ENCODE measurements at regions not wholly inside any gene's neighbourhood (a gene's known extent, or its start where the extent isn't known, plus 50 kb on each side); places are given as distances from the start of the nearest gene placed in this dataset.

DNA sequence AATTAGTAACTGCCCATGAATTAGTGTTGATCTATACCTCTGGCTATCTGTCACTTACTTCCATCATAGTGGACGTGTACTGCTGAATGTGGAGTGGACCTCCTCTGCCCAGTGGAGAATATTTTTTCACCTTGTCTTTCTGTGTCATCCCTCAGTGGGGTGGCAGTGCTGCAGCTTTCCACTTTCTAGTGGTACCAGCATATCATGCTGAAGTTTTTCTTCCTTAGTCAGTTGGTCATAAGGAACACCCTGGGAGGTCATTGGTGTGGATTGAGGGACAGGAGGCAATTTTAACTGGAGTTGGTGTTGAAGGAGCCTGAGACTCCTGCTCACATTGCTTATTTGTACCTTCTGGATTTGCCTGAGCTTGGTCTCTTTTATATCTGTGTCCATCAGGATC is 151.7 kb upstream of the ANKH start:
- DNase-seq = no peak
- in situ Hi-C loops (cut with HindIII; ENCODE audit: low pct_ligation_motif_present, low pct_unique_long_range_greater_than_20kb, low sequenced_read_pairs) = no loop called here

DNA sequence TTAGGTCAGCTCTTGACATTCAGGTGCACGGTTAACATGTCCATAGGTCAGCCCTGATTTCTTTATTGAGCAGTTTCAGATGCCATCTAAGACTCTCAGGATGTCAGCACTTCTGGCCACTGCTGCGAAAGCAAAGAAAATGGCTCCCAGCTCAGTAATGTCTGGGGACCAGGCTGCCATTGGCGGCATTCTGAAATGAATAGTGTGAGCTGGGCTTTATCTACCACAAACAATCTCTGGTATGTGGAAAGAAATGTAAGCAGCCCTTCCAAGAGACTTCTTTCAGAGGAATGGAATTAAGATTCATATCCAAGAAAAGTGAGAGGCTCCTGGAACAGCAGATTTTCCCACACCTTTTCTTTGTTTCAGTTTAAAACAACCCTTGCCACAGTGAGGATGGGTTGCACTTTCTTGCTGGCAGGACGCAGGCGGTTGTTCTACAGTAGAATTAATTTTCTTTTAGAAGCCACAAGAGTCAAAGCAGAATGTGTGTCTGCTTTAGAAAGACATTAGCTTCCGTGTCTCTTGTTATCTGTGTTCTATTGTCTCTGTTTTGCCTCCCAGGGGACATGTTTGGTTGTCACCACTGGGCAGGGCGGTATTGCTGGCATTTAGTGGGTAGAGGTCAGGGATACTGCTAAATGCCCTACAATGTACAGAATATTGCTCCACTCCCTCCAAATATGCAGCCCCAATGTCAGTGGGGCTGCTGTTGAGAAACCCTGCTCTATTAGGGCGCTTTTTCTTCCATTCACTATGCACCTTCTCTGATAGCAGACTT is 149.9 kb upstream of the ANKH start:
- in situ Hi-C loops (cut with HindIII; ENCODE audit: low pct_ligation_motif_present, low pct_unique_long_range_greater_than_20kb, low sequenced_read_pairs) = no loop called here
- DNase-seq = no peak

DNA sequence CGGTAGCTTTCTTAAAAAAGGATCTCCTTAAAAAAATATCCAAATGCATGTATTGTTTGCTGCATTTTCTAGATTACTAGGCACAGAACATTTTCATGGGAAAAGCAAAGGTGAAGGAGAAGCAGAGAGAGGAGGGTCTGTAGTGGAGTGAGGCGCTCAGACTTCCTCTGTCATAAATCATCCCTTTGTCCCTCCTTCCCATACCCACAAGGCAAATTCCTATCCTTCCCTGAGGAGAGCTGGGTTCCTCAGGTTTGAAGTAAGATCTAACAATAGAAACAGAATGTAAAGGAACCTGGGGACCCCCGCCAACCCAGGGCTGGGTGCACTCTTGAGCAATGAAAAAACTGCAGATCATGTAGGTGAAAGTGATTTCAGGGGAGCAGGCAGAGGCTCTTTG is 149.2 kb upstream of the ANKH start:
- in situ Hi-C loops (cut with HindIII; ENCODE audit: low pct_ligation_motif_present, low pct_unique_long_range_greater_than_20kb, low sequenced_read_pairs) = no loop called here
- DNase-seq = no peak

- in situ Hi-C loops (cut with HindIII; ENCODE audit: low pct_ligation_motif_present, low pct_unique_long_range_greater_than_20kb, low sequenced_read_pairs) = no loop called here
- peak; percentile 50 for DNase-seq
These were observed 143.2 kb upstream of the ANKH start for GRCh38 chr5:15014809-15015208.

DNA sequence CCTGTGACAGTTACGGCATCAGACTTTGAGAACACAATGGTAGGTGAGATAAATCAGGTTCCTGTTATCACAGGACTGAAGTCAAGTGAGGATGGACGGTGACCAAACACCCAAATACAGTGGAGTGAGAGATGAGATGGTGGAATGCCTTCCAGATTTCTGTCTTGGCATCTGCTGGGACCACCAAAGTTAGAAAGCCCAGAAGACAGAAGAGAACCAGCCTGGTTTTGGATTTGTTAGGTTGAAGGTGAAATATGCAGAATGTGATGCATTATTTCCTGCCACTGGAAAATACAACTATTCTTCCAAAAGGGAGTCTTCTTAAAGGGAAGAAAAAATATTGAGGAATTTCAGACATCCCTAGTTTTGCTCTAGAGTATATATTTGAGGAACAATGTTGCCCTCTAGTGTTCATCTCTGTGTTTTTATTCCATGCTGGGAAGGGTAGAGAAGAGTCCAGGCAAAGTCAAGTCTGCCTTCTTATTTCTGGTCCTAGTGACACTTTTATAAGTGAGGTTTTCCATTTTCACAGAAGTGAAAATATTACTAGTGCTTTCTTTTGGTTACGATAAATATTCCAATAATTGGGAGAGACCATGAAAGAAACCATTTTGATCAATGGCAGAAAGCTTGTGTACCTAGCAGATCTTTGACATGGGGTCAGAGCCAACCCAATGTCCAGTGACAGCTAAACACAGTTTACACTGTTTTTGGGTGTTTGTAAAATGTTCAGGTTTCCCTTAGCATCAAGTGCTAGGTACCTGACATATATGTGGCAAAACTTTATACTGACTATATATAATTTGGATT is 142.3 kb upstream of the ANKH start:
- peak; percentile 76 for DNase-seq
- in situ Hi-C loops (cut with HindIII; ENCODE audit: low pct_ligation_motif_present, low pct_unique_long_range_greater_than_20kb, low sequenced_read_pairs) = no loop called here

DNA sequence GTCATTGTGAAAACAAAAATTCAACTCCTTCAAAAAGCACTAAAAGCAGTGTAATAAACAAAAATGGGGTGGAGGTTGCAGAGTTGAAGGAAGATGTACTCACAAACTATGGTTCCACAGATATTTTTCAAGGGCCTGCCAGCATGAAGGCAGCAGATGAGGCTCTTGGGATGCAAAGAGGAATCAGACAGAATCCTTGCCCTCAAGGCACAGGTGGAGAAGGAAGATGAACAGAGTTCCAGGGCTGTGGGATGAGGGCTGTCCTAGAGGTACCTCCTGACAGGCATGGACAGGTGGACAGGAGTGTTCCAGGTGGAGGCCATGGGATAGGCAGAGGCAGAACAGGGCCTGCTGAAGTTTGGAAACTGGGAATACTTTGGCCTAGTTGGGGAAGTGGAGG is 140.5 kb upstream of the ANKH start:
- in situ Hi-C loops (cut with HindIII; ENCODE audit: low pct_ligation_motif_present, low pct_unique_long_range_greater_than_20kb, low sequenced_read_pairs) = no loop called here
- no peak for DNase-seq

- no peak for DNase-seq
- in situ Hi-C loops (cut with HindIII; ENCODE audit: low pct_ligation_motif_present, low pct_unique_long_range_greater_than_20kb, low sequenced_read_pairs) = no loop called here
These were observed 139.4 kb upstream of the ANKH start for GRCh38 chr5:15010936-15011335.

DNA sequence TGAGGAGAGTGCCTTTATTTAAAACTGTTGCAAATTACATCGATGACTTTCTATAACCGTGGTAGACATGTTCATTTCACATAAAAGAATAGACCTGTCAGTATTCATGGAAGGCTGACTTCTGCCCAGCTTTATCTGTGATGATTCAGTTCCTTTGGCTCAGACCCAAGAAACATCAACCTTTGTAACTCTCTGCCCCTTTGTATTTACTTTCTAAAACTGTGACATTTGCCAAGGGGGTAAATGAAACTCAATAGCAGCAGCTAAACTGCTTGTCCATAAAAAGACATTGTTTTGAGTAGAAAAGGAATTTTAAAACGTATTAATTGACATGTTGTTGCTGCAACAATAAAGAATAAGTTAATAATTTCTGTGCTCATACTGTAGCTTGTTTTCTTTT is 137.8 kb upstream of the ANKH start:
- in situ Hi-C loops (cut with HindIII; ENCODE audit: low pct_ligation_motif_present, low pct_unique_long_range_greater_than_20kb, low sequenced_read_pairs) = loop anchor here (10.0 kb wide), 1 partner anchor 285 kb away; no protein-coding TSS in a partner anchor
- DNase-seq = peak; percentile 80

DNA sequence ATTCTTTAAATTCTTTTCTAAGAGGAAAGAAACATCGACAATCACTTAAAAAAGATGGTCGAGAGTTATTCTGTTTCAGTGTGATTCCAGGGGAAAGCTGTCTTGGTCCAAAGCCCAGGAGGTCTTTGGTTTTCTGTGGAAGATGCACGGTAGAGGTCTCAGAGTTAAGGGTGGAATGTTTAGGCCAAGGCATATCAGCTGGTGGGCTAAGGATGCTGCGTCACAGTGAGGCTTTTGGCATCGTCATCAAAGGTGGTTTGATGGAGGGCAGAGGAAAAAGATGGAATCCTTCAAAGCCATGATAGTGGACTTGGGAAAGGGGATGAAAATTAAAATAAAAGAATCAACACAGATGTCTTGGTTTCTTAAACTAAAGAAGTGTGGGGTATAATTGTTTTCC is 137.3 kb upstream of the ANKH start:
- no peak for DNase-seq
- in situ Hi-C loops (cut with HindIII; ENCODE audit: low pct_ligation_motif_present, low pct_unique_long_range_greater_than_20kb, low sequenced_read_pairs) = loop anchor here (10.0 kb wide), 1 partner anchor 284 kb away; no protein-coding TSS in a partner anchor

DNA sequence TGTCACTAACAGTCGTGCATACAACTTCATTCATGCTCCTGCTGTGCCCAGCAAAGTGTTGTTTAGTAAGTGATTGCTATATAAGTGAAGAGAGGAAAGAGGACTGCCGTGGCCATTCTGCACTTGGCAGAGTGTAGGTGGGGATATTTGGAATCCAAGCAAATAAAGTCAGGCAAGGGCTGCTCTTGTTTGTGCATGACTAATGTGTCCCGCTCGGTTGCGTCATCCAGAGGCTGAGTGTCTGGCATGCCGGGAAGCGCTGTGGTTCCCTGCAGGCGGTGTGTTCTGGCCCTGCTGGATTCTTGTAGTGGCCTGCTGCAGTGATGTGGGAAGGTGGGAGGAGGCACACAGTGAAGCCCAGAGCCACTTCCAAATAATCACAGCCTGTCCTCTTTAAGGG is 136.9 kb upstream of the ANKH start:
- in situ Hi-C loops (cut with HindIII; ENCODE audit: low pct_ligation_motif_present, low pct_unique_long_range_greater_than_20kb, low sequenced_read_pairs) = loop anchor here (10.0 kb wide), 1 partner anchor 284 kb away; no protein-coding TSS in a partner anchor
- DNase-seq = peak; percentile 89

GRCh38 chr5:15007646-15008045 is 136.1 kb upstream of the ANKH start:
- in situ Hi-C loops (cut with HindIII; ENCODE audit: low pct_ligation_motif_present, low pct_unique_long_range_greater_than_20kb, low sequenced_read_pairs) = loop anchor here (10.0 kb wide), 1 partner anchor 283 kb away; no protein-coding TSS in a partner anchor

GRCh38 chr5:15004506-15004905 is 132.9 kb upstream of the ANKH start:
- in situ Hi-C loops (cut with HindIII; ENCODE audit: low pct_ligation_motif_present, low pct_unique_long_range_greater_than_20kb, low sequenced_read_pairs) = loop anchor here (10.0 kb wide), 1 partner anchor 280 kb away; no protein-coding TSS in a partner anchor
- no peak for DNase-seq

More at GRCh38 chr5:15007646-15008045, 136.1 kb upstream of the ANKH start:
- DNase-seq = no peak

- in situ Hi-C loops (cut with HindIII; ENCODE audit: low pct_ligation_motif_present, low pct_unique_long_range_greater_than_20kb, low sequenced_read_pairs) = loop anchor here (10.0 kb wide), 1 partner anchor 279 kb away; no protein-coding TSS in a partner anchor
- DNase-seq = peak; percentile 57
These were observed 131.9 kb upstream of the ANKH start for GRCh38 chr5:15003511-15003920.

DNA sequence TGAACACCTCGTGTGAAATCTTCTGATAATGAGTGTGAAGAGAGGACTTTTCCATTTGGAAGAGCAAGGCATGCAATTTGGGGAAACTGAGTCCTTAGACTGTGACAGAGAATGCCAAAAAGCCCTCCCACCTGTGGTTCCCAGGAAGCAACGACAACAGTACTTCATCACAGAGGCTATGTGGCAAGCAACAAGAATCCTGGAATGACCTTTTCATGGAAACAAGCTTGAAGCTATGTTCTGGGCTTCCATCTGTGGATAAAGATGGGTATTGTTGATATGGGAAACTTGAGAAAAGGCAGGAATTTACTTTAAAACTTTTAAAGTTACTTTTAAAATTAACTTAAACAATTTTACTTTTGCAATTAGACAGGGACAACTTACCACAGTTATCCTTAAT is 131.2 kb upstream of the ANKH start:
- in situ Hi-C loops (cut with HindIII; ENCODE audit: low pct_ligation_motif_present, low pct_unique_long_range_greater_than_20kb, low sequenced_read_pairs) = loop anchor here (10.0 kb wide), 1 partner anchor 278 kb away; no protein-coding TSS in a partner anchor
- no peak for DNase-seq

GRCh38 chr5:15002173-15002572 is 130.6 kb upstream of the ANKH start:
- DNase-seq = no peak
- in situ Hi-C loops (cut with HindIII; ENCODE audit: low pct_ligation_motif_present, low pct_unique_long_range_greater_than_20kb, low sequenced_read_pairs) = loop anchor here (10.0 kb wide), 1 partner anchor 277 kb away; no protein-coding TSS in a partner anchor

DNA sequence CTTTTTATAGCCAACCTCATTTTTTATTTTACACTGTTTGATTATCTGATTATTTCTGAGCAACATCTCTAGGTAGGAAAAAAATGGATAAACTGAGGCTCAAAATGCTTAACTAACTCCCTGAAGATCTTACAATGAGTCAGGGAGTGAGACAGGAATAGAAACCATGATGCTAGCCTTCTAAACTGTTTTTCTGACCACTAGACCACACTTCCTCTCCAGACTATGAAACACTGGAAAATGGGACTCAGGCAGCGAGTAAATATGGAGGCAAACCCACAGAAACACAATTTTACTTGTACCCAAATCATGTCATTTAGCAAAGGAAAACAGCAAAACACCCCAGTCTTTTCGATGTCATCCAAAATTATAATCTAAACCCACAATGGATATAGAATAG is 129.9 kb upstream of the ANKH start:
- in situ Hi-C loops (cut with HindIII; ENCODE audit: low pct_ligation_motif_present, low pct_unique_long_range_greater_than_20kb, low sequenced_read_pairs) = loop anchor here (10.0 kb wide), 1 partner anchor 277 kb away; no protein-coding TSS in a partner anchor
- DNase-seq = no peak

DNA sequence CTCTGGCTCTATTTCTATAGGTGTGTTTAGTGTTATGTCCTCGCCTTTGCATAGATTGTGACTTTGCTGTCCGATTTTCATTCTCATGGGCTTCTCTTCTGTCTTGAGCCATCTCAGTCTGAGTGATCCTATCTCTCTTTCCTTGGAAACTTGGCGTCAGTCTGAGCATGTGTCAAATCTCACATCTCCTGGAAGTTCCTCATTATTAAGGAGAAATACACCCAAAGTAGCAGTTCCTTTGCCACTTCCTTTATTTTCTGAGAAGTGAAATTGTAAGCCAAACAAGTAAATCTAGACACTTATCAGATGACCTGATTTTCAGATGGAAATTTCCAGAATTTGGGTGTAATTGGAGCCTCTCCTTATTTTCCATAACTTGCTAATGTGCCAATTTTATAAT is 126.9 kb upstream of the ANKH start:
- in situ Hi-C loops (cut with HindIII; ENCODE audit: low pct_ligation_motif_present, low pct_unique_long_range_greater_than_20kb, low sequenced_read_pairs) = no loop called here

DNA sequence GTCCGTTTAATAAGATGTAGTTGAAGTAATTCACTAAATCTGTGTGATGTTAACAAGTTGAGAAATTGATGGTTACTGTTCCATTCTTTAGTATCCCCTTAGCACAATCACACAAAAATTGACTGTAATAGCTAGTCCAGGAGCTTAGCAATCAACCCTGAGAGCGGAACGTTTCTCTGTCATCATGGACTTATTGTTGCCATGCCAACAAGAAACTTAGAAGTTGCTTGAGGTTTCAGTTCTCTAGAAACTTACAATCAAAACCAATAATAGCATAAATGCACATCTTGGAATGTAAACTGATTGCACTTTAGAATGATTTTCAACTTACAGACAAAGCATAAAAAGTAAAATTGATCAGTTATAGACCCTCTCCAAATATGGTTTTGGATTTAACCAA is 125.4 kb upstream of the ANKH start:
- in situ Hi-C loops (cut with HindIII; ENCODE audit: low pct_ligation_motif_present, low pct_unique_long_range_greater_than_20kb, low sequenced_read_pairs) = no loop called here
- no peak for DNase-seq

More for the DNA sequence above, 126.9 kb upstream of the ANKH start:
- DNase-seq = no peak

GRCh38 chr5:14995229-14995628 is 123.7 kb upstream of the ANKH start:
- DNase-seq = no peak
- in situ Hi-C loops (cut with HindIII; ENCODE audit: low pct_ligation_motif_present, low pct_unique_long_range_greater_than_20kb, low sequenced_read_pairs) = no loop called here
